ENCODE measurements at regions not wholly inside any gene's neighbourhood (a gene's known extent, or its start where the extent isn't known, plus 50 kb on each side); places are given as distances from the start of the nearest gene placed in this dataset.

- Histone ChIP-seq H3K4me2 (ENCODE audit: low read depth, low read length) (no peak overlapping the region), H2BK5ac (ENCODE audit: low read depth, low read length, poor library complexity, severe bottlenecking) (no peak overlapping the region), H2AFZ (replicated peaks; ENCODE audit: low read length, poor library complexity) (no peak overlapping the region), H4K5ac (ENCODE audit: low read depth, low read length) (peak overlapping the region; percentile 25; the same call in 1 of the 2 replicates), H3K27me3 (ENCODE audit: control insufficient read depth, insufficient read depth, low read length) (no peaks in the 10 kb centered on the region), H2AK5ac (ENCODE audit: low read depth, low read length) (peak overlapping the region; percentile 52; the same call in 1 of the 2 replicates), H3K9me1 (ENCODE audit: insufficient read depth, low read length) (peaks cover 4% of the 10 kb centered on the region), H4K8ac (ENCODE audit: low read depth in 2 of 2, low read length in 2 of 2) (0 out of 4 replicates have a peak overlapping the region, but pooled peaks of 1 of the 2 experiments have one; percentile 11), H4K91ac (ENCODE audit: insufficient read depth, low read depth, low read length) (no peak overlapping the region), H2BK15ac (ENCODE audit: low read depth, low read length) (no peak overlapping the region), H3K9ac (ENCODE audit: low read depth, low read length) (no peak overlapping the region), H3K4ac (ENCODE audit: low read depth, low read length) (peak overlapping the region; percentile 26; the same call in 1 of the 2 replicates), H3K4me3 (ENCODE audit: insufficient read depth, low read depth, low read length) (no peak overlapping the region), H4K20me1 (ENCODE audit: insufficient read depth, low read length) (no peaks in the 10 kb centered on the region), H3K79me1 (ENCODE audit: low read depth in 1 of 2, low read length in 2 of 2) (no peaks in the 10 kb centered on the region), H3K36me3 (ENCODE audit: control insufficient read depth, insufficient read depth, low read length) (no peaks in the 10 kb centered on the region), H3K56ac (ENCODE audit: extremely low read depth, insufficient read depth, low read length) (no peak overlapping the region), H3K23ac (ENCODE audit: low read depth, low read length) (no peak overlapping the region), H2BK20ac (ENCODE audit: low read depth, low read length) (peak overlapping the region; percentile 72), H2AK9ac (replicated peaks; ENCODE audit: low read depth, low read length, poor library complexity) (no peak overlapping the region), H3K4me1 (ENCODE audit: control insufficient read depth, insufficient read depth, low read length) (peaks cover 2% of the 10 kb centered on the region; the same call in 1 of the 2 replicates), H3K27ac (ENCODE audit: insufficient read depth, low read length) (peak overlapping the region; percentile 56; the same call in 1 of the 2 replicates), H3K14ac (replicated peaks; ENCODE audit: low read depth, low read length) (no peak overlapping the region), H3K18ac (ENCODE audit: low read depth, low read length) (peak overlapping the region; percentile 87), H3K9me3 (ENCODE audit: control insufficient read depth, insufficient read depth, low read length) (no peaks in the 10 kb centered on the region), H2BK120ac (ENCODE audit: low read depth, low read length) (peak overlapping the region; percentile 31)
- no TSS peak for BruUV-seq (replicated peaks)
- in situ Hi-C loops (cut with MboI; ENCODE audit: low sequenced_read_pairs): no loop called here
- CTCF ChIA-PET: no interaction called here
- ATAC-seq (ENCODE audit: low read depth): no peak
- dilution Hi-C loops (cut with HindIII; ENCODE audit: low sequenced_read_pairs, unreplicated experiment): no loop called here
- TF ChIP-seq MXI1 (IDR thresholded peaks at IDR 0.05; ENCODE audit: borderline replicate concordance, low read depth, low read length) (no peak), MAZ (IDR thresholded peaks at IDR 0.05; ENCODE audit: borderline replicate concordance, low read depth, low read length) (no peak), MAFK (IDR thresholded peaks at IDR 0.05; ENCODE audit: low read depth, low read length) (no peak), BHLHE40 (IDR thresholded peaks at IDR 0.05; ENCODE audit: low read depth, low read length) (no peak), POLR2A (IDR thresholded peaks at IDR 0.05; ENCODE audit: low read depth, low read length) (no peak), NFE2L2 (IDR thresholded peaks at IDR 0.05; ENCODE audit: low read depth, low read length) (no peak), RFX5 (IDR thresholded peaks at IDR 0.05; ENCODE audit: low read depth, low read length) (no peak), CHD1 (IDR thresholded peaks at IDR 0.05; ENCODE audit: low read depth, low read length) (no peak), RCOR1 (IDR thresholded peaks at IDR 0.05; ENCODE audit: insufficient replicate concordance, low read length) (no peak), ELK1 (IDR thresholded peaks at IDR 0.05; ENCODE audit: borderline replicate concordance, low read depth, low read length) (no peak), CTCF (conservative IDR thresholded peaks at IDR 0.05; ENCODE audit: low read depth, low read length) (no peak), USF2 (IDR thresholded peaks at IDR 0.05; ENCODE audit: low read depth, low read length) (no peak)
- intact Hi-C loops (cut with micrococcal nuclease): loop anchor here (1.0 kb wide), 1 partner anchor 9 kb away; no protein-coding TSS in a partner anchor
- peak; percentile 36 for DNase-seq
- POLR2A ChIA-PET (ENCODE audit: unreplicated experiment): no interaction called here
- WGBS, 2 experiments (ENCODE audit: extremely low coverage in 2 of 2, insufficient read length in 1 of 2): no CpG with 5 or more reads among the region's 1 CpG
Measured at GRCh38 chr9:86713970-86714369, 233.3 kb downstream of the GAS1 start.
